ENCODE measurements at regions not wholly inside any gene's neighbourhood (a gene's known extent, or its start where the extent isn't known, plus 50 kb on each side); places are given as distances from the start of the nearest gene placed in this dataset.

DNA sequence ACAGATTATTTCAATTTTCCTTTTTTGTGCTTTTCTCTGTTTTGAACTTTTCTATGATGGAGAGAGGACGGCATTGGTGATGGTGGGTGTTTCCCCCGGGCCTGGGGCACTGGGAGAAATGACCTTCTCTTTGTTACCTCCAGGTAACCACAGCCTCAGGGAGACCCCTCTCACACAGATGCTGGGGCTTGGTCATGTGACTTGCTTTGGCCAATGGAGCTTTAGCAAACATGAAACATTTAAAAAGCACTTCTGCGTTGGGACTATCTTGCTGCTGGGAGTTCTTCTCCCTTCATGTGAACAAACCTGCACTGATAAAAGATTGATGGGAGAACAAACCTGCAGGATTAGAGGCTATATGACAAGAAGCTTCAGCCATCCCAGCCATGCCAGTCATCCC lies 122.9 kb downstream of the NGF start:
- no peak for ATAC-seq (ENCODE audit: low read depth in 2 of 2)
- Histone ChIP-seq H3K36me3 (ENCODE audit: control insufficient read depth, insufficient read depth, low read length) (no peaks in the 10 kb centered on the region), H3K9me3 (ENCODE audit: control insufficient read depth in 2 of 2, low read length in 2 of 2) (no peaks in the 10 kb centered on the region), H3K4me3 (ENCODE audit: low read depth, low read length) (no peak overlapping the region), H3K27ac (ENCODE audit: insufficient read depth, low read length, poor library complexity, severe bottlenecking) (no peak overlapping the region), H3K4me1 (ENCODE audit: control insufficient read depth, insufficient read depth, low read length, poor library complexity, severe bottlenecking) (no peaks in the 10 kb centered on the region), H3K27me3 (ENCODE audit: control insufficient read depth, insufficient read depth, low read length) (no peaks in the 10 kb centered on the region)
- H3K9me3 Mint-ChIP-seq = peaks cover 0 to 3% (median 0%) of the 10 kb centered on the region in 7 donors
- no peaks in the 10 kb centered on the region for H3K36me3 Mint-ChIP-seq
- no peak overlapping the region for H3K4me3 Mint-ChIP-seq
- H3K27me3 Mint-ChIP-seq = peaks cover 4% of the 10 kb centered on the region
- no peaks in the 10 kb centered on the region for H3K4me1 Mint-ChIP-seq
- no peak for DNase-seq
- no peak overlapping the region for H3K27ac Mint-ChIP-seq

DNA sequence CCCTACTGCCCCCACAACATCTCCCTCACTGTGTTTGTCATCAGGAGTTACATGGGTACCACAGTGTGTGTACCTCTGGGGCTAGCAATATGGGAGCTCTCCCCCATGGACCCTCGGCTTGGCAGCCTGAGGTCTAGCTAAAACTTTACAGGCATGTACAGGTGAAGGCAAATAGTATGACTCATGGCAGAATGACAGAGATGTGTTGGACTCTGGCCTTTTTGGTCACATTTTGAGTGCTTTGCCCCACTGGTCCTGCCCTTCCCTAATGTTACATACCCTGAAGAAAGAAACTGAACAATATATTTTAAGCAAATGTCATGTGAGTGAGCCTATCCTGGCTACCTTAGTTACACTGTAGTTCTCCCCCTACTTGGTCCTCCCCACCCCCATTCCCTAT lies 124.0 kb downstream of the NGF start:
- no peaks in the 10 kb centered on the region for H3K9me3 ChIP-seq (ENCODE audit: control insufficient read depth in 2 of 2, low read length in 2 of 2)
- no peak overlapping the region for H3K4me3 ChIP-seq (ENCODE audit: low read depth, low read length)
- Mint-ChIP-seq H3K27me3 (peaks cover 5% of the 10 kb centered on the region), H3K36me3 (no peaks in the 10 kb centered on the region), H3K9me3 (peaks cover 0 to 2% (median 0%) of the 10 kb centered on the region in 7 donors), H3K27ac (no peak overlapping the region), H3K4me3 (no peak overlapping the region), H3K4me1 (no peaks in the 10 kb centered on the region)
- no peak overlapping the region for H3K27ac ChIP-seq (ENCODE audit: insufficient read depth, low read length, poor library complexity, severe bottlenecking)
- H3K4me1 ChIP-seq (ENCODE audit: control insufficient read depth, insufficient read depth, low read length, poor library complexity, severe bottlenecking) = no peaks in the 10 kb centered on the region
- no peaks in the 10 kb centered on the region for H3K36me3 ChIP-seq (ENCODE audit: control insufficient read depth, insufficient read depth, low read length)
- no peak for ATAC-seq (ENCODE audit: low read depth in 2 of 2)
- DNase-seq = no peak
- H3K27me3 ChIP-seq (ENCODE audit: control insufficient read depth, insufficient read depth, low read length) = no peaks in the 10 kb centered on the region

DNA sequence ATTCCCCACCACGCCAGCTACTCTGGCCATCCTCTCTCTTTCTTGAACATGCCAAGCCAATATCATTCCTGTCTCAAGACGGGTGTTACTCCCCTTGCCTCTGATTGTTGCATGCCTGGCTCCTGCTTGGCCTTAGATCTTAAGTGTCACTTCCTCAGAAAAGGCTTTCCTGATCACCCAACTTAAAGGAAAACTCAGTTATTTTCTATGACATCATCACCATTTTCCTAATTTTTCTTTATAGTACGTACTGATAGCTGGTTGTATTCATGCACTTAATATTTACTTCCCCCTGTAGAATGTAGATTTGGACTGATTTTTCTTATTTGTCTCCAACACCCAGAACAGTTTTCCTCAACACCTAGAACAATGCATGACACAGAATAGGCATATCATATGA lies 123.8 kb upstream of the TSPAN2 start:
- peaks cover 0 to 3% (median 0%) of the 10 kb centered on the region in 7 donors for H3K9me3 Mint-ChIP-seq
- H3K4me3 ChIP-seq (ENCODE audit: low read depth, low read length) = no peak overlapping the region
- no peak overlapping the region for H3K27ac ChIP-seq (ENCODE audit: insufficient read depth, low read length, poor library complexity, severe bottlenecking)
- no peaks in the 10 kb centered on the region for H3K36me3 Mint-ChIP-seq
- H3K27me3 ChIP-seq (ENCODE audit: control insufficient read depth, insufficient read depth, low read length) = no peaks in the 10 kb centered on the region
- H3K4me3 Mint-ChIP-seq = no peak overlapping the region
- no peaks in the 10 kb centered on the region for H3K9me3 ChIP-seq (ENCODE audit: control insufficient read depth in 2 of 2, low read length in 2 of 2)
- H3K4me1 ChIP-seq (ENCODE audit: control insufficient read depth, insufficient read depth, low read length, poor library complexity, severe bottlenecking) = no peaks in the 10 kb centered on the region
- DNase-seq (no peak), ATAC-seq (ENCODE audit: low read depth in 2 of 2) (no peak)
- H3K27me3 Mint-ChIP-seq = peaks cover 7% of the 10 kb centered on the region
- H3K4me1 Mint-ChIP-seq = no peaks in the 10 kb centered on the region
- no peak overlapping the region for H3K27ac Mint-ChIP-seq
- H3K36me3 ChIP-seq (ENCODE audit: control insufficient read depth, insufficient read depth, low read length) = no peaks in the 10 kb centered on the region

DNA sequence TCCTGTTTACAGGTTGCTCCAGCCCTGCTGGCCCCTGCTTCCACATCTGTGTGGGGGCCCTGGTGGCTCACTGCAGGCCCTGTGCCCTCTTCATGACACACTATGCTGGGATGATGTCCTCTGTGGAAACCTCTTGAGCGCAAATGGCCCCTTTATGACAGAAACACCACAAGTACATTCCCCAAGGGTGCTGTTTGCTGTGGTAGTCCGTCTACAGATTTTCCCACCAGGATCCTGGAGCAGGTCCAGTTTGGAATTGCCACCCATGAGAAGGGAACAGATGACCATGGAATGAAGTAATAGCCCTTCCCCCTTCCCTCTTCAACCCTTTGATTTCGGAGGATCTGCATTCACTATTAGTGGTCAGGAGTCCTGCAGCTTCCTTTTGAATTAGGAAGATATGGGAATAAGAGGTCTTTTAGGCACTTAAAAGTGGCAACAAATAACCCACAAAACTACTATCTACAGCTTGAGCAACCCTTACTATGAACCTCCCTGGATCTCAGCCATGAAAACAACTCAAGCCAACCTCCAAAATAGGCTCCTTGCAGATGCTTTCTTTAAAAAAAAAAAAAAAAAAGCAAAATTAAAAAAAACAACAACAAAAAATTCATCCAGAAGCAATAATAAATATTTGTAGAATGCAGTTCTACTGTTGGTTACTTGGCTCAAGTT lies 121.9 kb upstream of the TSPAN2 start:
- no peak overlapping the region for H3K4me3 ChIP-seq (ENCODE audit: low read depth, low read length)
- Mint-ChIP-seq H3K9me3 (peaks cover 0 to 5% (median 0%) of the 10 kb centered on the region in 7 donors), H3K4me1 (no peaks in the 10 kb centered on the region)

DNA sequence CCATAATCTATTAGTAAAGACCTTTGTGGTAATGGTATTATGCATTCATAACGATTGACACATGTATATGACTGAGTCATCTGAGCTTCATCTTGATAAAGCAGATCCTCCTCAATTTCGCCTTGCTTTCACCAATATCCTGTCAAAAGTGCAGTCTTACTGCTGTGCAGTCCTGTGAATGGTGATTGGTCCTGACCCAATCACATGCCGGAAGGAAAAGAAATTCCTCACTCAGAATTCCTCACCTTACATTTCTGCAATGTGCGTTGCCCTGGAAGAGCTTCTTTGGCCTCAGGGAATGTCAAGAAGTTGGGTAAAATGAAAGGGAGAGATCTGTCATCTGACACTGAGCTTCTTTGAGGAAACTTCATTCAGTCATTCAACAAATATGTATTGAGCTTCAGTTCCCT lies 121.0 kb upstream of the TSPAN2 start:
- no peaks in the 10 kb centered on the region for H3K36me3 Mint-ChIP-seq
- peaks cover 7% of the 10 kb centered on the region for H3K27me3 Mint-ChIP-seq
- no peaks in the 10 kb centered on the region for H3K9me3 ChIP-seq (ENCODE audit: control insufficient read depth in 2 of 2, low read length in 2 of 2)
- H3K27ac Mint-ChIP-seq = no peak overlapping the region
- no peak overlapping the region for H3K4me3 ChIP-seq (ENCODE audit: low read depth, low read length)
- peaks cover 0 to 5% (median 0%) of the 10 kb centered on the region in 7 donors for H3K9me3 Mint-ChIP-seq
- DNase-seq = no peak
- no peaks in the 10 kb centered on the region for H3K27me3 ChIP-seq (ENCODE audit: control insufficient read depth, insufficient read depth, low read length)
- H3K4me1 ChIP-seq (ENCODE audit: control insufficient read depth, insufficient read depth, low read length, poor library complexity, severe bottlenecking) = no peaks in the 10 kb centered on the region
- H3K36me3 ChIP-seq (ENCODE audit: control insufficient read depth, insufficient read depth, low read length) = no peaks in the 10 kb centered on the region
- H3K27ac ChIP-seq (ENCODE audit: insufficient read depth, low read length, poor library complexity, severe bottlenecking) = no peak overlapping the region
- no peak for ATAC-seq (ENCODE audit: low read depth in 2 of 2)
- no peak overlapping the region for H3K4me3 Mint-ChIP-seq
- H3K4me1 Mint-ChIP-seq = no peaks in the 10 kb centered on the region

More for the DNA sequence above, 121.9 kb upstream of the TSPAN2 start:
- no peak overlapping the region for H3K27ac ChIP-seq (ENCODE audit: insufficient read depth, low read length, poor library complexity, severe bottlenecking)
- H3K4me1 ChIP-seq (ENCODE audit: control insufficient read depth, insufficient read depth, low read length, poor library complexity, severe bottlenecking) = no peaks in the 10 kb centered on the region
- no peak overlapping the region for H3K27ac Mint-ChIP-seq
- no peak for ATAC-seq (ENCODE audit: low read depth in 2 of 2)
- DNase-seq = no peak
- no peaks in the 10 kb centered on the region for H3K36me3 ChIP-seq (ENCODE audit: control insufficient read depth, insufficient read depth, low read length)
- H3K9me3 ChIP-seq (ENCODE audit: control insufficient read depth in 2 of 2, low read length in 2 of 2) = no peaks in the 10 kb centered on the region
- no peak overlapping the region for H3K4me3 Mint-ChIP-seq
- H3K27me3 ChIP-seq (ENCODE audit: control insufficient read depth, insufficient read depth, low read length) = no peaks in the 10 kb centered on the region
- H3K36me3 Mint-ChIP-seq = no peaks in the 10 kb centered on the region
- H3K27me3 Mint-ChIP-seq = peaks cover 7% of the 10 kb centered on the region

DNA sequence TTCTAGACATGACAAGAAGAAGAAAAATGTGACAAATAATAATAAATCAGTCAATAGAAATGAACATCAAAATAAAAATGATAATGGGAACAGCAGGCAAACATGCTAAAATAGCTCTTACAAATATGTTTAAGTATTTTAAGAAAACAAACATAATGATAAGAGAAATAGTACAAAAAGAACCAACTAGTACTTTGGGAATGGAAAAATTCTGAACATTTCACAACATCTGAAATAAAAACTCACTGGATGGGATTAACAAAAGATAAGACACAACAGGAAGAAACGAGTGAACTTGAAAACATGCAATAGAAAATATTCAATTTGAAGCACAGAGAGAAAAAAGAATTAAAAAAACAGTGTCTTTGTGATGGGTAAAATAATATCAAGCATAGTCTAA lies 115.2 kb upstream of the TSPAN2 start:
- no peak overlapping the region for H3K27ac ChIP-seq (ENCODE audit: insufficient read depth, low read length, poor library complexity, severe bottlenecking)
- Mint-ChIP-seq H3K4me1 (no peaks in the 10 kb centered on the region), H3K36me3 (no peaks in the 10 kb centered on the region), H3K27me3 (peaks cover 22% of the 10 kb centered on the region), H3K9me3 (peaks cover 0 to 12% (median 8%) of the 10 kb centered on the region in 7 donors), H3K4me3 (no peak overlapping the region), H3K27ac (no peak overlapping the region)
- no peak for ATAC-seq (ENCODE audit: low read depth in 2 of 2)
- no peaks in the 10 kb centered on the region for H3K27me3 ChIP-seq (ENCODE audit: control insufficient read depth, insufficient read depth, low read length)
- H3K4me3 ChIP-seq (ENCODE audit: low read depth, low read length) = no peak overlapping the region
- H3K9me3 ChIP-seq (ENCODE audit: control insufficient read depth in 2 of 2, low read length in 2 of 2) = peaks cover 0 to 5% of the 10 kb centered on the region in 2 experiments
- H3K4me1 ChIP-seq (ENCODE audit: control insufficient read depth, insufficient read depth, low read length, poor library complexity, severe bottlenecking) = no peaks in the 10 kb centered on the region
- H3K36me3 ChIP-seq (ENCODE audit: control insufficient read depth, insufficient read depth, low read length) = no peaks in the 10 kb centered on the region
- no peak for DNase-seq

DNA sequence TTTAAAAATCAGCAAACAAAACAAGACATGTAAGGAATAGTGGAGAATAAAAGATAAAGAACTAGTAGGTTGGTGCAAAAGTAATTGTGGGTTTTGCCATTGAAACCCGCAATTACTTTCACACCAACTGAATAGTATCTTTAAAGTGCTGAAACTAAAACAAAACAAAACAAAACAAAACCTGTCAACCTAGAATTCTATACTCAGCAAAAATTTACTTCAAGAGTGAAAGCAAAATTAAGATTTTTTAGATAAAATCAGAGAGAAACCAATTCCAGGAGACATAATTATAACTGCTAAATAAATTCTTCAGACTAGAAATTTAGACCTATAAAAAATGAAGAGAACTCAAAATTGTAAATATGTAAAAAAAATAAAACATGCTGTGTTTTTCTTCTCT lies 114.0 kb upstream of the TSPAN2 start:
- Mint-ChIP-seq H3K4me3 (no peak overlapping the region), H3K9me3 (peaks cover 0 to 12% (median 8%) of the 10 kb centered on the region in 7 donors), H3K27ac (no peak overlapping the region), H3K36me3 (no peaks in the 10 kb centered on the region), H3K27me3 (peaks cover 20% of the 10 kb centered on the region), H3K4me1 (no peaks in the 10 kb centered on the region)
- DNase-seq (no peak), ATAC-seq (ENCODE audit: low read depth in 2 of 2) (no peak)
- Histone ChIP-seq H3K27me3 (ENCODE audit: control insufficient read depth, insufficient read depth, low read length) (no peaks in the 10 kb centered on the region), H3K9me3 (ENCODE audit: control insufficient read depth in 2 of 2, low read length in 2 of 2) (peaks cover 0 to 5% of the 10 kb centered on the region in 2 experiments), H3K27ac (ENCODE audit: insufficient read depth, low read length, poor library complexity, severe bottlenecking) (no peak overlapping the region), H3K36me3 (ENCODE audit: control insufficient read depth, insufficient read depth, low read length) (no peaks in the 10 kb centered on the region), H3K4me3 (ENCODE audit: low read depth, low read length) (no peak overlapping the region), H3K4me1 (ENCODE audit: control insufficient read depth, insufficient read depth, low read length, poor library complexity, severe bottlenecking) (no peaks in the 10 kb centered on the region)

DNA sequence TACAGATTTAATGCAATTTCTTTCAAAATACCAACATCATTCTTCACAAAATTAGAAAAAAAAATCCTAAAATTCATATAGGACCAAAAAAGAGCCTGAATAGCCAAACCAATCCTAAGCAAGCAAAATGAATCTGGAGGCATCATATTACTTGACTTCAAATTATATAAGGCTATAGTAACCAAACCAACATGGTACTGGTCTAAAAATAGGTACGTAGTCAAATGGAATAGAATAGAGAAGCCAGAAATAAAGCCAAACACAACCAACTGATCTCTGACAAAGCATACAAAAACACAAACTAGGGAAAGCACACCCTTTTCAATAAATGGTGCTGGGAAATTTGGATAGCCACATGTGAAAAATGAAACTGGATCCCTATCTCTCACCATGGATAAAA lies 112.3 kb upstream of the TSPAN2 start:
- Histone ChIP-seq H3K4me1 (ENCODE audit: control insufficient read depth, insufficient read depth, low read length, poor library complexity, severe bottlenecking) (no peaks in the 10 kb centered on the region), H3K36me3 (ENCODE audit: control insufficient read depth, insufficient read depth, low read length) (no peaks in the 10 kb centered on the region), H3K27me3 (ENCODE audit: control insufficient read depth, insufficient read depth, low read length) (no peaks in the 10 kb centered on the region), H3K9me3 (ENCODE audit: control insufficient read depth in 2 of 2, low read length in 2 of 2) (peaks cover 0 to 5% of the 10 kb centered on the region in 2 experiments), H3K4me3 (ENCODE audit: low read depth, low read length) (no peak overlapping the region), H3K27ac (ENCODE audit: insufficient read depth, low read length, poor library complexity, severe bottlenecking) (no peak overlapping the region)
- no peaks in the 10 kb centered on the region for H3K4me1 Mint-ChIP-seq
- no peak for DNase-seq
- peaks cover 28% of the 10 kb centered on the region for H3K27me3 Mint-ChIP-seq
- no peak for ATAC-seq (ENCODE audit: low read depth in 2 of 2)
- H3K36me3 Mint-ChIP-seq = no peaks in the 10 kb centered on the region
- H3K9me3 Mint-ChIP-seq = peaks cover 0 to 12% (median 8%) of the 10 kb centered on the region in 7 donors
- H3K4me3 Mint-ChIP-seq = no peak overlapping the region
- no peak overlapping the region for H3K27ac Mint-ChIP-seq
